ENCODE measurements at regions not wholly inside any gene's neighbourhood (a gene's known extent, or its start where the extent isn't known, plus 50 kb on each side); places are given as distances from the start of the nearest gene placed in this dataset.
"Not testable (repeated sequence)": the region's sequence is repeated elsewhere in the genome, so short reads cannot be mapped to it uniquely, and the experiment has no call there.

DNA sequence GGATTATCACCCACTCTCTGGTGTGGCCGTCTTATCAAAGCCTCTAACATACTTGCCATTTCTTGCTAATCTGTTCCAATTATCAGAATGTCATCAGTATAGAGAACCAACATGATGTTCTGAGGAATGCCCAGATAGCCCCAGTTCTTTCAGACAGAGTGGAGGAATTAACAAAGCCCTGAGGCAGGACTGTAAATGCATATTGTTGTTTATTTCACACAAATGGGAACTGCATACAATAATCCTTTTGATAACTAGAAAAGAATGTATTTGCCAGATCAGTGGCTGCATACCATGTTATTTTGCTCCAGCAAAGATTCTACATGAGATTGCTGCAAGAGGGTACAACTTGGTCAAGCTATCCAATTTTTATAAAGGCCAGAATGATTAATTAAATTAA is 112.8 kb upstream of the HEY2 start:
- Histone ChIP-seq H4K20me1 (ENCODE audit: insufficient read depth) (no peaks in the 10 kb centered on the region), H3K4me2 (no peak overlapping the region), H3K4me1 (ENCODE audit: low read depth, poor library complexity, severe bottlenecking) (no peaks in the 10 kb centered on the region), H2AFZ (ENCODE audit: low read depth) (no peak overlapping the region), H3K9ac (no peak overlapping the region), H3K27ac (no peak overlapping the region), H3K4me3 (IDR thresholded peaks at IDR 0.05; ENCODE audit: insufficient read depth, low read depth, low read length) (no peak overlapping the region), H3K79me2 (ENCODE audit: insufficient read depth, low read depth) (no peaks in the 10 kb centered on the region), H3K36me3 (ENCODE audit: insufficient read depth) (no peaks in the 10 kb centered on the region), H3K27me3 (ENCODE audit: insufficient read depth, low read depth) (no peaks in the 10 kb centered on the region)
- TF ChIP-seq CTCF (conservative IDR thresholded peaks at IDR 0.05; ENCODE audit: low read depth, low read length): no peak

- TF ChIP-seq CTCF (conservative IDR thresholded peaks at IDR 0.05; ENCODE audit: low read depth, low read length): no peak
- Histone ChIP-seq H3K36me3 (ENCODE audit: insufficient read depth) (no peaks in the 10 kb centered on the region), H3K9ac (no peak overlapping the region), H3K4me3 (IDR thresholded peaks at IDR 0.05; ENCODE audit: insufficient read depth, low read depth, low read length) (no peak overlapping the region), H4K20me1 (ENCODE audit: insufficient read depth) (no peaks in the 10 kb centered on the region), H3K4me1 (ENCODE audit: low read depth, poor library complexity, severe bottlenecking) (no peaks in the 10 kb centered on the region), H3K27me3 (ENCODE audit: insufficient read depth, low read depth) (no peaks in the 10 kb centered on the region), H2AFZ (ENCODE audit: low read depth) (no peak overlapping the region), H3K79me2 (ENCODE audit: insufficient read depth, low read depth) (no peaks in the 10 kb centered on the region), H3K27ac (no peak overlapping the region), H3K4me2 (no peak overlapping the region)
These were observed 112.2 kb upstream of the HEY2 start for GRCh38 chr6:125637207-125637606.

DNA sequence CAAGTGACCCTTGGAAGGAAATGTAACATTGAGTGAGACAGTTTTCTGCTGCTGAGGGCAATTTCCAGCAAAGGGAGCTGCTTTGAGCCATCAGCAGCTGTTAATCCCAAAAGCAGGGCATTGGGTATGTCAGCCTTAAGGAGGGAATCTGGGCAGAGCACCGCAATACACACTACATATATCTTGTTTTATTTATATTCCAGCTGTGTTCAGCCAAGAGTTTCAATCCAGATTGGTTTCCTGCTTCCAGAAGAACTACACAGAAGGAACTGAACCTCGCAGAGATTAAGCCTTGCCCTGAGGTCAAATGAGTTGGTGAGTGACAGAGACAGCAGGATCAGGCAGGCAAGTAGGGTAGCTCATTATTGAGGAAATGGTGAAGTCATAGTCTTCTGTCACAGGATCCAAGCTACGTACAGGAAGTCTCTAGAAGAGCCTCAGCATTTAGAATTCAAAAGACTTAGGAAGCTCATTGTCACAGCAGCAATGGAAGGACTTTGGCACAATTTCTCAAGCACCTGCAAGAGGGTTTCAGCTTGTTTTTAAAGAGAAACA is 109.9 kb upstream of the HEY2 start:
- TF ChIP-seq CTCF (conservative IDR thresholded peaks at IDR 0.05; ENCODE audit: low read depth, low read length): no peak
- Histone ChIP-seq H3K27ac (no peak overlapping the region), H3K4me3 (IDR thresholded peaks at IDR 0.05; ENCODE audit: insufficient read depth, low read depth, low read length) (no peak overlapping the region), H3K27me3 (ENCODE audit: insufficient read depth, low read depth) (no peaks in the 10 kb centered on the region), H3K79me2 (ENCODE audit: insufficient read depth, low read depth) (no peaks in the 10 kb centered on the region), H3K9ac (no peak overlapping the region), H3K4me1 (ENCODE audit: low read depth, poor library complexity, severe bottlenecking) (no peaks in the 10 kb centered on the region), H3K4me2 (no peak overlapping the region), H4K20me1 (ENCODE audit: insufficient read depth) (no peaks in the 10 kb centered on the region), H3K36me3 (ENCODE audit: insufficient read depth) (no peaks in the 10 kb centered on the region), H2AFZ (ENCODE audit: low read depth) (no peak overlapping the region)

GRCh38 chr6:125640441-125641150 is 108.8 kb upstream of the HEY2 start:
- Histone ChIP-seq H2AFZ (ENCODE audit: low read depth) (no peak overlapping the region), H4K20me1 (ENCODE audit: insufficient read depth) (no peaks in the 10 kb centered on the region), H3K36me3 (ENCODE audit: insufficient read depth) (no peaks in the 10 kb centered on the region), H3K27ac (no peak overlapping the region), H3K79me2 (ENCODE audit: insufficient read depth, low read depth) (no peaks in the 10 kb centered on the region), H3K4me2 (no peak overlapping the region), H3K27me3 (ENCODE audit: insufficient read depth, low read depth) (no peaks in the 10 kb centered on the region), H3K4me1 (ENCODE audit: low read depth, poor library complexity, severe bottlenecking) (no peaks in the 10 kb centered on the region), H3K9ac (no peak overlapping the region), H3K4me3 (IDR thresholded peaks at IDR 0.05; ENCODE audit: insufficient read depth, low read depth, low read length) (no peak overlapping the region)
- TF ChIP-seq CTCF (conservative IDR thresholded peaks at IDR 0.05; ENCODE audit: low read depth, low read length): no peak

GRCh38 chr6:125643967-125644661 is 105.3 kb upstream of the HEY2 start:
- not testable (repeated sequence) for H3K4me1 ChIP-seq (ENCODE audit: low read depth, poor library complexity, severe bottlenecking); H3K4me3 ChIP-seq (IDR thresholded peaks at IDR 0.05; ENCODE audit: insufficient read depth, low read depth, low read length); H3K4me2 ChIP-seq; H2AFZ ChIP-seq (ENCODE audit: low read depth); H4K20me1 ChIP-seq (ENCODE audit: insufficient read depth); H3K27ac ChIP-seq; H3K36me3 ChIP-seq (ENCODE audit: insufficient read depth); H3K9ac ChIP-seq; H3K79me2 ChIP-seq (ENCODE audit: insufficient read depth, low read depth); H3K27me3 ChIP-seq (ENCODE audit: insufficient read depth, low read depth)

Data from KMS-11 (cell line).